K562 (cell line): ENCODE measurements at regions not wholly inside any gene's neighbourhood (a gene's known extent, or its start where the extent isn't known, plus 50 kb on each side); places are given as distances from the start of the nearest gene placed in this dataset.

Experiments
- ATAC-seq: fragments of 200-7000 bp; cut with Tn5 transposase; 3 replicates; pipeline ENCODE4 v1.9.1; 2020; ENCODE audit warnings: moderate library complexity
- BruUV-seq: library from RNA; stranded (reverse); fragments of 400-500 nt; replicated peaks from 2 replicates; lab custom pipeline; 2021; lab: Mats Ljungman, UMichigan
- CTCF ChIA-PET: fragments of 300-600 bp; formaldehyde crosslinking; extraction: SDS; loops from one replicate; lab custom pipeline; 2021; ENCODE audit warnings: low intra/inter-chr PET ratio; lab: Yijun Ruan, JAX
- POLR2A ChIA-PET: fragments of 300-600, 350-650 bp; sonication (Branson Sonifier 250); formaldehyde crosslinking; extraction: SDS; loops from one replicate; lab custom pipeline; 2021; ENCODE audit warnings: antibody characterized with exemption, inconsistent platforms; lab: Yijun Ruan, JAX
- DNase-seq, 4 experiments: peaks; one replicate each; pipeline versions ENCODE4 v3.0.0 to v3.0.0-alpha.2; 2011 to 2018; ENCODE audit warnings: low spot score in 3 of 4, mixed read lengths in 3 of 4; ENCODE audit errors: extremely low read depth in 1 of 4
- FAIRE-seq: peaks from 2 replicates; lab custom pipeline; 2011; peaks lifted over from hg19 to GRCh38; lab: Jason Lieb, UNC
- H2AFZ ChIP-seq: 2 replicates; pipeline ENCODE4 v1.6.0; 2011; ENCODE audit warnings: low read depth, low read length, control low read depth, inconsistent platforms
- H3K27ac ChIP-seq: fragments of 200-600 bp; 3 replicates; pipeline ENCODE4 v1.8.0; 2011; ENCODE audit warnings: low read depth, mild to moderate bottlenecking, control low read depth, inconsistent platforms, low read length, moderate library complexity, mixed read lengths; ENCODE audit errors: extremely low read depth
- H3K27me3 ChIP-seq, 2 experiments: fragments of 300-600 bp in 1 of 2; 2 replicates in 1 of 2; 3 replicates in 1 of 2; pipeline versions ENCODE4 v1.6.0 to v1.8.0; 2011; ENCODE audit warnings: inconsistent platforms in 2 of 2, low read length in 2 of 2, mild to moderate bottlenecking in 1 of 2, mixed read lengths in 1 of 2, moderate library complexity in 1 of 2; ENCODE audit not compliant: control insufficient read depth in 2 of 2, insufficient read depth in 2 of 2
- H3K36me3 ChIP-seq: fragments of 300-600 bp; 3 replicates; pipeline ENCODE4 v1.8.0; 2011; ENCODE audit warnings: mild to moderate bottlenecking, low read length, inconsistent platforms; ENCODE audit not compliant: control insufficient read depth, insufficient read depth
- H3K4me1 ChIP-seq, 2 experiments: fragments of 200-600 bp in 1 of 2; replicated peaks in 1 of 2; 2 replicates in 1 of 2; 3 replicates in 1 of 2; pipeline versions ENCODE4 v1.5.1 to v1.8.0; 2011; ENCODE audit warnings: inconsistent platforms in 2 of 2, low read length in 2 of 2, mild to moderate bottlenecking in 1 of 2, mixed read lengths in 1 of 2, moderate library complexity in 1 of 2; ENCODE audit not compliant: control insufficient read depth in 2 of 2, insufficient read depth in 2 of 2
- H3K4me2 ChIP-seq: 2 replicates; pipeline ENCODE4 v1.6.1; 2011; ENCODE audit warnings: low read length, control low read depth, inconsistent platforms, mixed read lengths; ENCODE audit not compliant: insufficient read depth
- H3K4me3 ChIP-seq: fragments of 200-600 bp; sonication (generic), shearing (Covaris generic); 2 replicates; pipeline ENCODE4 v1.5.1; 2016; ENCODE audit warnings: control low read depth, inconsistent platforms
- H3K79me2 ChIP-seq: fragments of 200-600 bp; 3 replicates; pipeline ENCODE4 v1.8.0; 2011; ENCODE audit warnings: low read length, inconsistent platforms; ENCODE audit not compliant: control insufficient read depth, insufficient read depth
- H3K9ac ChIP-seq, 2 experiments: 2 replicates each; pipeline versions ENCODE4 v1.6.0 to v1.6.1; 2011; ENCODE audit warnings: low read depth in 2 of 2, low read length in 2 of 2, control low read depth in 1 of 2, inconsistent platforms in 1 of 2, mild to moderate bottlenecking in 1 of 2, mixed read lengths in 1 of 2; ENCODE audit not compliant: insufficient read depth in 1 of 2
- H3K9me1 ChIP-seq: one replicate; pipeline ENCODE4 v1.6.0; 2011; ENCODE audit warnings: inconsistent platforms, mild to moderate bottlenecking, low read length, moderate library complexity; ENCODE audit not compliant: control insufficient read depth, insufficient read depth
- H3K9me3 ChIP-seq: replicated peaks from 2 replicates; pipeline ENCODE4 v1.5.1; 2011; ENCODE audit warnings: low read depth, low read length, inconsistent platforms; ENCODE audit not compliant: control insufficient read depth, insufficient read depth
- H4K20me1 ChIP-seq: replicated peaks from 2 replicates; pipeline ENCODE4 v1.6.1; 2011; ENCODE audit warnings: low read length, inconsistent platforms, mixed read lengths; ENCODE audit not compliant: control insufficient read depth, insufficient read depth
- CHD2 ChIP-seq: IDR thresholded peaks from 2 replicates; pipeline ENCODE4 v1.6.1; 2011; ENCODE audit warnings: low read depth, low read length
- FOXA3 ChIP-seq, 2 experiments: fragments of 450-650 bp in 1 of 2; sonication (generic) in 1 of 2; formaldehyde crosslinking; IDR thresholded peaks in 1 of 2; conservative IDR thresholded peaks in 1 of 2; 2 replicates each; pipeline versions ENCODE4 v1.4.0 to v1.8.0; 2020 to 2022; ENCODE audit warnings: mild to moderate bottlenecking in 2 of 2, missing genetic modification reagents in 1 of 2
- HEY1 ChIP-seq: fragments of 250-450 bp; sonication (Bioruptor Pico); IDR thresholded peaks from 2 replicates; pipeline ENCODE4 v1.5.0; 2020; ENCODE audit warnings: mild to moderate bottlenecking, moderate library complexity, borderline replicate concordance
- KDM5B ChIP-seq: fragments of 200-600 bp; sonication (generic); IDR thresholded peaks from 2 replicates; pipeline ENCODE4 v1.6.1; 2012; ENCODE audit warnings: low read depth, mild to moderate bottlenecking, moderate library complexity, low read length, control low read depth, inconsistent platforms; ENCODE audit not compliant: insufficient replicate concordance
- MCM3 ChIP-seq: fragments of 450-650 bp; IDR thresholded peaks from 2 replicates; pipeline ENCODE4 v1.6.1; 2016
- PCBP2 ChIP-seq: fragments of 200-400 bp; formaldehyde crosslinking; IDR thresholded peaks from 2 replicates; pipeline ENCODE4 v1.6.1; 2018; ENCODE audit warnings: low read length, low read depth, mild to moderate bottlenecking, moderate library complexity; ENCODE audit not compliant: poor library complexity, severe bottlenecking
- SPI1 ChIP-seq: IDR thresholded peaks from 2 replicates; pipeline ENCODE4 v1.6.1; 2011; ENCODE audit warnings: low read depth, low read length, control low read depth, borderline replicate concordance
- TCF7 ChIP-seq: sonication (generic); IDR thresholded peaks from 2 replicates; pipeline ENCODE4 v1.6.1; 2016; ENCODE audit warnings: antibody characterized with exemption, borderline replicate concordance
- TFAP4 ChIP-seq: sonication (generic); formaldehyde crosslinking; IDR thresholded peaks from 2 replicates; pipeline ENCODE4 v1.8.0; 2022; ENCODE audit warnings: missing genetic modification reagents, mild to moderate bottlenecking, moderate library complexity, borderline replicate concordance
- ZC3H8 ChIP-seq: fragments of 450-650 bp; IDR thresholded peaks from 2 replicates; pipeline ENCODE4 v1.6.1; 2017
- ZNF696 ChIP-seq: fragments of 250-450 bp; sonication (Bioruptor Pico); conservative IDR thresholded peaks from 2 replicates; pipeline ENCODE4 v1.4.0; 2020; ENCODE audit warnings: mild to moderate bottlenecking, moderate library complexity
- whole genome bisulfite sequencing: fragments of 100-300 bp; shearing (Covaris generic); methylation state at CpG from one replicate; pipeline ENCODE4 v1.1.6; 2016; ENCODE audit warnings: low coverage, mixed read lengths; ENCODE audit not compliant: insufficient coverage; ENCODE audit errors: missing lambda C conversion rate; 5-methylcytosine and 5-hydroxymethylcytosine counted together
- in situ Hi-C: fragments of 300-500 bp; cut with MboI; formaldehyde crosslinking; loops from 4 replicates; pipeline ENCODE4 v1.15.0; 2018; ENCODE audit warnings: inconsistent platforms, mixed read lengths
- intact Hi-C: fragments of 100-400 bp; cut with micrococcal nuclease; formaldehyde crosslinking; loops from 2 replicates; pipeline ENCODE4 v1.14.2; 2022

GRCh38 chr18:25704494-25704893 lies 352.5 kb upstream of the ZNF521 start:
- FAIRE-seq: no peak
- BruUV-seq: no TSS peak
- Histone ChIP-seq H2AFZ (no peak overlapping the region), H3K27ac (no peak overlapping the region), H3K27me3 (no peaks in the 10 kb centered on the region), H3K4me3 (no peak overlapping the region), H3K9me1 (no peaks in the 10 kb centered on the region), H3K79me2 (no peaks in the 10 kb centered on the region), H3K9me3 (no peaks in the 10 kb centered on the region), H3K36me3 (no peaks in the 10 kb centered on the region), H3K4me2 (no peak overlapping the region), H3K9ac (no peak overlapping the region), H3K4me1 (no peaks in the 10 kb centered on the region), H4K20me1 (no peaks in the 10 kb centered on the region)
- ChIA-PET CTCF (no interaction called here), POLR2A (interaction anchor here (0.6 kb wide), 1 partner anchor 199 kb away, joined by 3 read pairs; no protein-coding TSS in a partner anchor)
- 2% methylated on average over 10 of the region's 10 CpGs for WGBS
- in situ Hi-C loops: no loop called here
- intact Hi-C loops: no loop called here
- no peak for ATAC-seq
- no peak for DNase-seq
- TF ChIP-seq FOXA3 (CRISPR knock-in tag; conservative IDR thresholded peaks at IDR 0.05 in 1 of 2, IDR thresholded peaks at IDR 0.05 in 1 of 2) (no peak), ZNF696 (CRISPR knock-in tag) (no peak), TCF7 (no peak), CHD2 (no peak), HEY1 (CRISPR knock-in tag) (no peak)
- TF ChIP-seq, all 486 proteins: peak for 0

DNA sequence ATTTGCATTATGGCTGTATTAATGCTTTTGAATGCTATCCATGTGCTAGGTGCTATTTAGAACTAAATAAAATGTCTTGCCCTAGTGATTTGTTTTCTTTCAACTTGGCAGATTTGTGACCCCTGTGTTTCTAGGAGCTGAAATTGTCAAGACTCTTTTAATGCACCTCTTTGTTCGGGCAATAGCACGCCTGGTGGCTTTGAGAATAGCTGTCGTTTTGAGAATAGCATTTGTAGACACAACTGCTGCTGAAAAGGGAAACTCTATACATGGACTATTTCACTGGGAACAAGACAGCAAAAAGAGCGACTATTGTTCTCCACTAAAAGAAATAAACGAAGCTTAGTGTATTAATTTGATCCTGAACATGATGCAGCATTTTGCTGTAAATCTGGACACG lies 352.1 kb upstream of the ZNF521 start:
- WGBS: under 1% methylated on average over 6 of the region's 6 CpGs
- Histone ChIP-seq H4K20me1 (no peaks in the 10 kb centered on the region), H3K36me3 (no peaks in the 10 kb centered on the region), H2AFZ (no peak overlapping the region), H3K79me2 (no peaks in the 10 kb centered on the region), H3K9me3 (no peaks in the 10 kb centered on the region), H3K27me3 (no peaks in the 10 kb centered on the region), H3K9me1 (no peaks in the 10 kb centered on the region), H3K4me2 (no peak overlapping the region), H3K9ac (no peak overlapping the region), H3K4me1 (no peaks in the 10 kb centered on the region), H3K4me3 (no peak overlapping the region), H3K27ac (no peak overlapping the region)
- ChIA-PET POLR2A (no interaction called here), CTCF (no interaction called here)
- DNase-seq: no peak
- intact Hi-C loops (no loop called here), in situ Hi-C loops (no loop called here)
- BruUV-seq: no TSS peak
- TF ChIP-seq KDM5B (no peak), TFAP4 (CRISPR knock-in tag) (no peak), PCBP2 (no peak), SPI1 (no peak), ZC3H8 (no peak), MCM3 (no peak)
- no peak for FAIRE-seq
- ATAC-seq: no peak
